PC-9 (cell line): ENCODE measurements at regions not wholly inside any gene's neighbourhood (a gene's known extent, or its start where the extent isn't known, plus 50 kb on each side); places are given as distances from the start of the nearest gene placed in this dataset.
"Not testable (repeated sequence)": the region's sequence is repeated elsewhere in the genome, so short reads cannot be mapped to it uniquely, and the experiment has no call there.

ENCODE experiments used
- EZH2 ChIP-seq: fragments of 200-600 bp; sonication (generic); IDR thresholded peaks from 2 replicates; pipeline ENCODE4 v1.8.0; 2017; ENCODE audit warnings: antibody characterized with exemption, low read depth
- TF ChIP-seq, protein P1 (sequence below): fragments of 200-600 bp; sonication (generic); conservative IDR thresholded peaks from 2 replicates; pipeline ENCODE4 v1.6.1; 2017; ENCODE audit warnings: mixed run types, antibody characterized with exemption, mild to moderate bottlenecking, moderate library complexity

DNA sequence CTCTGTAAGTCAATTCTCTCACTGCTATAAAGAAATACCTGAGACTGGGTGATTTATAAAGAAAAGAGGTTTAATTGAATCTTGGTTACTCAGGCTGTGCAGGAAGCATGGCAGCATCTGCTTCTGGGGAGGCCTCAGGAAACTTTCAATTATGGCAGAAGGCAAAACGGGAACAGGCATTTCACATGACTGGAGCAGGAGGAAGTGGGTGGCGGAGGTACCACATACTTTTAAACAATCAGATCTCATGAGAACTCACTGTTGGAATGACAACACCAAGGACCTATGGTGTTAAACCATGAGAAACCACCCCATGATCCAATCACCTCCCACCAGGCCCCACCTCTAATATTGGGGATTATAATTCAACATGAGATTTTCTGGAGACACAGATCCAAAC, 315.7 kb upstream of the NRP1 start:
- TF ChIP-seq, protein P1, sequence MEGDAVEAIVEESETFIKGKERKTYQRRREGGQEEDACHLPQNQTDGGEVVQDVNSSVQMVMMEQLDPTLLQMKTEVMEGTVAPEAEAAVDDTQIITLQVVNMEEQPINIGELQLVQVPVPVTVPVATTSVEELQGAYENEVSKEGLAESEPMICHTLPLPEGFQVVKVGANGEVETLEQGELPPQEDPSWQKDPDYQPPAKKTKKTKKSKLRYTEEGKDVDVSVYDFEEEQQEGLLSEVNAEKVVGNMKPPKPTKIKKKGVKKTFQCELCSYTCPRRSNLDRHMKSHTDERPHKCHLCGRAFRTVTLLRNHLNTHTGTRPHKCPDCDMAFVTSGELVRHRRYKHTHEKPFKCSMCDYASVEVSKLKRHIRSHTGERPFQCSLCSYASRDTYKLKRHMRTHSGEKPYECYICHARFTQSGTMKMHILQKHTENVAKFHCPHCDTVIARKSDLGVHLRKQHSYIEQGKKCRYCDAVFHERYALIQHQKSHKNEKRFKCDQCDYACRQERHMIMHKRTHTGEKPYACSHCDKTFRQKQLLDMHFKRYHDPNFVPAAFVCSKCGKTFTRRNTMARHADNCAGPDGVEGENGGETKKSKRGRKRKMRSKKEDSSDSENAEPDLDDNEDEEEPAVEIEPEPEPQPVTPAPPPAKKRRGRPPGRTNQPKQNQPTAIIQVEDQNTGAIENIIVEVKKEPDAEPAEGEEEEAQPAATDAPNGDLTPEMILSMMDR: not testable (repeated sequence)
- TF ChIP-seq EZH2: not testable (repeated sequence)
